Activated CD4-positive, alpha-beta T cell treated with anti-CD3 and anti-CD28 coated beads, Interleukin-10, Interleukin-2, amounts not matched to agents 100 ng/mL and 50 ng/mL, durations not matched to agents 16 hours and 8 hours (primary cell): ENCODE measurements at regions not wholly inside any gene's neighbourhood (a gene's known extent, or its start where the extent isn't known, plus 50 kb on each side); places are given as distances from the start of the nearest gene placed in this dataset.

Experiments
- DNase-seq: peaks from one replicate; pipeline ENCODE4 v3.0.0-alpha.2; 2020

DNA sequence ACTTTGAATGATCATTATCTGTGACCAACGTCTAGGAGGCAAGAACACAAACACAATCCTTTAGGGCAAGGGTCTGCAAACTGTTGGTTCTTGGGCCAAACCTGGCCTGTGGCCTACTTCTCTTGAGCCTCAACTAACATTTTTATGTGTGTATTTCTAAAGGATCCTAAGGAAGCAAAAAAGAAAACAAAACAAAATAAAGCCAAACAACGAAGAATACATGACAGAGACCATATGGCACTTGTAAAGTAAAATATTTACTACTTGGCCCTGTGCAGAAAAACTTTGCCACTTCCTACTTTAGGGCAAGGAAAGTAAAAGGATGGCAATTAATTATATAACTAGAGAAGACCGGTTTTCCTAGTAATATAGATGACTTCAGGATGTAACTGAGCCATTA lies 1056.2 kb downstream of the EPHA7 start:
- no peak for DNase-seq

DNA sequence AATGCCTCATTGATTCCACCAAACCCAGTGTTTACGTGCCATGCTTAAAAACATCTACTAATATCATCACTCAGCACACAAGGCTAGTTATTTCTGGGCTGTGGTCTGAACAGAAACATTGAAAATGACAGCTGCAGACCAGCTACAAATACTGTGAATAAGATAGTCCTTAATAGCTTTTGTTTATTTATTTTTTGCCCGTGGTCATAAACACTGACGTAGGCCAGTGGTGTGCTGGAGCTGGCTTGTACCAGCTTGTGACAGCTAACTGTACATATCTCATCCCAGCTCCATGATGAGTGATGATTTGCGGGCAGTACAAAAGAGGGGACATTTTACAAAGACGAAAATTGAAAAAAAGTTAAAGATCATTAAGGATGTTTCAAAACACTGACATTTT lies 1057.0 kb downstream of the EPHA7 start:
- no peak for DNase-seq

- DNase-seq: no peak
Observed at GRCh38 chr6:92361990-92362389, 1057.4 kb downstream of the EPHA7 start.

DNA sequence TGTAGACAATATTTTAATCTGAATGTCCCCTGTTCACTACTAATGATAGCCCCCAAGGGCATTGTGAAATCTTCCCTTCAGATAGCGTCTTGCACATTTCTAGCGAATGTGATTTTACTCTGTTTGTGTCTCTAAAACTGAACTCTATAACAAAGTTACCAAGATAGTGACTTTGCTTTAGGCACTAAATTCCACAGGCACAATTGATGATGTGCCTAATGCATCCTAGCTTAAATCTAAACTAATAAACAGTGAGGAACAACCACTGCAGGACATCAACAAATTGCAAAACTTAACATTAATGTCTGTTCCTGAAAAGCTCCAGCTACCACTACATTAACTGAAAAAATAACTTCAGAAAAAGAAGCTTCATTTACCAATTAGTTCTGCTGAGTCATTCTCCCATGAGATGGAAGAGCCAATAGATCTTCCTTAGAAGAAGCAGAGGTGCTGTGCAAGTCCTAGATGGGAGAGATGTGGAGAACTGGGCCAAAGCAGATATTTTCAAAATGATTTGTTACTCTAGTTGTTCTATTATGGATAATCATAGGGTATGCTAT lies 1065.0 kb downstream of the EPHA7 start:
- no peak for DNase-seq

GRCh38 chr6:92352130-92352529 lies 1067.2 kb downstream of the EPHA7 start:
- DNase-seq: no peak

DNA sequence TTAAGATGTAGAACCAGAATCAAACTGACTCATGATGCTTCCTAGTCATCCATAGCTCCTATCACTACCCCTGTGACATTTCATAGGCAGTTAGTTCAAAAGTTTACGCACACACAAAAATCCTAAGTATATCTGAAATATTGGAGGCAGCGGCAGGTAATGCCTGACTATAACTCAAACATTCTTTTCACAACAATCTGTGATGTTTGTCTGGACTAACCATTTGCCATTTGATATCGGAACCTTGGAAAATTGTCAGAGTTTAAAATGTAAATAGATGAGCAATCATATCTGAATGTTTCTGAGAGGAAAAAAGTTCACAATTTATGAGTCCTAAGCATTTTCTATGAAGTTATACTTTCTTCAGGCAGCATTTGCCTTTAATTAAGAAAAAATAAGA lies 1078.2 kb downstream of the EPHA7 start:
- DNase-seq: no peak

- DNase-seq: no peak
Observed at GRCh38 chr6:92339936-92340640, 1079.3 kb downstream of the EPHA7 start.

DNA sequence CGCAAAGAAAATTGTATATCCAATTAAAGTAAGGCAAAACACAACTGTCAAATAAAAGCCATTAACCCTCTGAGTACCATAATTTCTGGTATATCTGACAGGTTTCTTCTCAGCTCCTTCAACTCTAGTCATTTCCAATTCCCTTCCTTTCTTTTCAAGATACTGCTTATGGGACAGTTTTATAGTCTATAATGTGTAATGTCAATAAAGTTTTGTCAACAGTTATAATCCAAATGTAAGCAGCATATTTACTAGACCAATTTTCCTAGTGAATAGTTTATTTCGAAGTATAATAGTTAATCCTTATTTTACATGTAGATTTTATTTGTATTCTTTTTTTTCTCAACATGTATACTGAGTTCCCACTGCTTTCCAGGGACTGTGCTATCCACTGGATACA lies 1081.8 kb downstream of the EPHA7 start:
- DNase-seq: no peak

- DNase-seq: no peak
Observed at GRCh38 chr6:92329208-92329847, 1090.0 kb downstream of the EPHA7 start.

GRCh38 chr6:92315312-92315711 lies 1104.0 kb downstream of the EPHA7 start:
- DNase-seq: no peak

GRCh38 chr6:92297101-92297500 lies 1122.3 kb downstream of the EPHA7 start:
- DNase-seq: no peak

DNA sequence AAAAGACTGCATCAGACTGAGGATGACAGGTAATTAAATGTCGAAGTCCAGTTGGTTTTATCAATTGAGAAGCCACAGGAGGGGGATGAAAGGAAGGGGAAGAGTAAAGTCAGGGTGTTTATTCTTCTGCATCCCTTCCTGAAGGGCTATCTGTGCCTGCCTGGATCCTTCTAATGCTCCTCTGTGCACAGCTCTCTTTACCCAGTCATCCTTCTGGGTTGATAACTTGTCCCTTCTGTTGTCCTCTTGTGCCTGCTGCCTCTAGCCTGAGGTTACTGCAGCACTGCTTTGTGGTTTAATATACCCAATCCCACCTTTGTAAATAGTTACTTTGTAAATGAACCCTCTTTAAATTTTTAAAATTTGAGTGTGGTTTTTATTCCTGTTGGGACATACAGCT lies 1127.3 kb downstream of the EPHA7 start:
- no peak for DNase-seq

GRCh38 chr6:92289831-92290230 lies 1129.5 kb downstream of the EPHA7 start:
- no peak for DNase-seq

DNA sequence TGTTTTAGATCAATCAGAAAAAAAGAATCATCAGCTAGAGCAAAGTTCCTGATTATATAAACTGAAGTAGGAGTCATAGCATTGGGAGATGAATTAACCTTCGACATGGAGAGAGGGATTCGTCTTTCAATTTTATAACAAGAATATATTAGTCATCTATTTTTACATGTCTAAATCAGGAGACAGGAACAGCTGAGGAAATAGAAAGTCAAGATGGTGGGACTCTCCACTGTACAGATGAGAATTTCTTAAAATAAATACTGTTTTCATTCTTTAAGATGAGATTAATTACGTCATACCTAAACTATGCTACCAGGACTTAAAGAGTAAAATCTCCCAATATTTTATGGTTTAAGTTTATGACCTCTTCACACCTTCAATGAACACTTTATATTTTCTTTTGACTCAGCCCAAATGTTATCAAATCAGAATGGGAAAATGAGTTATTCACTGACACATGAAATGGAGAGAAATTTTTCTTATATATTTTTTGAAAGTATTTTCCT lies 1137.7 kb downstream of the EPHA7 start:
- no peak for DNase-seq

DNA sequence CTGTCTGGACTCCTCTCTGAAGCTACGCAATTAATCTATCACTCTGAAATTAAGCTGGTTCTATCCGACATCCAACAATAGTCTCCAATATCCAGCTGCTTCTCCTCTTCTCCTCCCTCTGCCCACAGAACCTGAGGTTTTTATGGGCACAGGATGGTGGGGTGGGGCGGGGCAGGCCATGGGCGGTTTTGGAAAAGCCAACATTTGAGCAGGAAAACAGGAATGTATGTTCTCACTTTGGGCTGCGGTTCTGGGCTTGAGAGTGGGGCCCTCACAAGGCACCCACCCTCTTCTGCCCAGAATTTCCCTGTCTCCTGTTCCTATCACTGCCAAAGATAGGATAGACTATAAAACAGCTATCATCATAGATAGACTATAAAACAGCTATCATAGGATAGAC lies 1144.2 kb downstream of the EPHA7 start:
- DNase-seq: no peak

GRCh38 chr6:92274588-92274987 lies 1144.8 kb downstream of the EPHA7 start:
- DNase-seq: no peak

DNA sequence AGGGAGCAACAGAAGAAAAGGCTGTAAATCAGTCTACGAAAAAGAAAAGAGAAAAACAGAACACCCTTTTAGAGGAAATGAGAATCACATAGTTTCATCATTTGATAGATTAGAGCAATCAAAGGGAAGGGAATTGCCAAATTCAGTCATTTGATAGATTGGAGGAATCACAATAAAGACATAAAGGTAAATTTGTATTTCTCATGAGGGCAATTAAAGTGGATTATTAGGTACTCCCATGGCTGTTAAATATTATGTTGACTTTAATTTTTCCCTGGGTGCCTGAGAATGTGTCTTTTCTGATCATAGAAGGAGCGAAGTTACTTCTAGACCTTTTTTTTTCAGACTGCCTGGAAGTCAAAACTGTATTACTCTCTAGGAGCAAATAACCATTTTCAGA lies 1145.7 kb downstream of the EPHA7 start:
- DNase-seq: no peak

- no peak for DNase-seq
Observed at GRCh38 chr6:92271091-92271490, 1148.3 kb downstream of the EPHA7 start.

DNA sequence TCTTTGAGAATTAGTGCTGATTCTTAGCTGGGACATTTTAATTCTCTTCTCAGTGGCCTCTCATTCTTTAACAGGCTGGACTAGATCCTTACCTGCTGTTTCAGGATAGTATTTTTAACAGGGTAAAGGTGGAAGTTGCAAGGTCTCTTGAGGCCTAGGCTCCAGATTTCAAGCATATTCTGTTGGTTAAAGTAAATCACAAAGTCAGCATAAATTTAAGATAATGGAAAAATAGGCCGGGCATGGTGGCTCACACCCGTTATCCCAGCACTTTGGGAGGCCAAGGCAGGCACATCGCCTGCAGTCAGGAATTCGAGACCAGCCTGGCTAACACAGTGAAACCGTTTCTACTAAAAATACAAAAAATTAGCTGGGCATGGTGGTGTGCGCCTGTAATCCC lies 1149.0 kb downstream of the EPHA7 start:
- no peak for DNase-seq

GRCh38 chr6:92267335-92267734 lies 1152.0 kb downstream of the EPHA7 start:
- DNase-seq: no peak

DNA sequence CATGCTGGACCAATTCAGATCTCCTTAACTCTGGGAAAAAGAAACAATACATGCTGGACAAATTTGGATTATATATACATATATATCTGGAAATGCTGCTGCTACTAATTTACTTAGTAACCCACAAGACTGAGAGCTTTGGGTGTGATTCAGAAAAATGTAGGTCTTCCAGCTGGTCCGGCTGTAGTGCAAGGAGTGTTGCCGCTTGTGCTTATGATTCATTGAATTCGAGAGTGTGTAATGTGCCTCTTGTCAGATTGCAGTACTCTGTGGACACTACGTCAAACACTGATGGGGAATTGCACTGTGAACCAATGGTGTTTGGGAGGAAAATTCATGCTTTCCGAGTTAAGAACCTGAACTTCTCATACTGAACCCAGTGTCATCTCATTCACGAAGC lies 1155.5 kb downstream of the EPHA7 start:
- DNase-seq: no peak

DNA sequence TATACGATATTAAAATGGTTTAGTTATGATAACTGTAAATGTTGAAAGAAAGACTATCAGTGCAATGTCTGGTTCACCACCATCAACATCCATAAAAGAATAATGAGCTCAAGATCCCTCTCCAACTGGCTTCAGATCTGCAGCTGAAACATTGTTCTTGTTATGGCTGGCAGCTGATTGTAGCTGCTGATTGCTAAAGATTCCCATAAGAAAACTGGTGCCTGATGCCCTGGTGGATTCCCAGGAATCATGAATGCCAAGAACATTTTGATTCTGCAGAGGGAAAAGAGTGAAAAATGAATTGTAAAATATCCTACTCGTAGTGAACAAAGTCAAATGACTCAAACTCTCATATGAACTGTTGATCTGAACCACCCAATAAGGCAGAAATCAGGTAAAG lies 1160.2 kb downstream of the EPHA7 start:
- no peak for DNase-seq

- no peak for DNase-seq
Observed at GRCh38 chr6:92243315-92243714, 1176.0 kb downstream of the EPHA7 start.

DNA sequence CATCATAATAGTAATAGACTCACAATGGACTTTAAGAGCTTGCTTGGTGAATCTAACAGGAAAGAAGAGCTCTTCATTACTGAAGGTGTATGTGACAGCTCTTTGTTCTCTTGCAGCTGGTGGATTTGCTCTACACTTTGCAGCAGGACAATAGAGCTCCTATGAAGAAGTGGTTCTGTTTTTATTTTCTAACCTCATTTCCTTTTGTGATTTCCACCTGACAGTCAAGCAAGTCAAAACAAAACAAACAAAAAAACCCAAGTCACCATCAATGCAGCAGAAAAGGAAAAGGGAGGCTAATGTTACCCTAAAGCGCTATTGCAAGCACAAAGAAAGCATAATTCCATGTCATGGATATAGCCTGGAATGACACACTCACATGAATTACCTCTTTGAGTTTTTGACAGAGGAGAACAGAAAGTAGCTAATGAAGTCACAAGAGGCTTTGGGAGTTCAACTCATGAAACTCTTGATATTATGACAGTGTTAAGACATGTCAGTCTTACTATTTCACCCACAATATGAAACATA lies 1188.1 kb downstream of the EPHA7 start:
- DNase-seq: no peak
